GM12864 (cell line): ENCODE measurements at regions not wholly inside any gene's neighbourhood (a gene's known extent, or its start where the extent isn't known, plus 50 kb on each side); places are given as distances from the start of the nearest gene placed in this dataset.

Source experiments
- DNase-seq: peaks from one replicate; pipeline ENCODE4 v3.0.0-alpha.2; 2011; ENCODE audit warnings: low read depth
- H3K4me3 ChIP-seq: 2 replicates; pipeline ENCODE4 v1.5.1; 2011; ENCODE audit warnings: mild to moderate bottlenecking, low read depth, low read length, control low read depth
- TF ChIP-seq, protein P1 (sequence below): IDR thresholded peaks from 2 replicates; pipeline ENCODE4 v1.5.1; 2011; ENCODE audit warnings: low read depth, mild to moderate bottlenecking, moderate library complexity, low read length, control low read depth, inconsistent platforms; ENCODE audit errors: missing control alignments

DNA sequence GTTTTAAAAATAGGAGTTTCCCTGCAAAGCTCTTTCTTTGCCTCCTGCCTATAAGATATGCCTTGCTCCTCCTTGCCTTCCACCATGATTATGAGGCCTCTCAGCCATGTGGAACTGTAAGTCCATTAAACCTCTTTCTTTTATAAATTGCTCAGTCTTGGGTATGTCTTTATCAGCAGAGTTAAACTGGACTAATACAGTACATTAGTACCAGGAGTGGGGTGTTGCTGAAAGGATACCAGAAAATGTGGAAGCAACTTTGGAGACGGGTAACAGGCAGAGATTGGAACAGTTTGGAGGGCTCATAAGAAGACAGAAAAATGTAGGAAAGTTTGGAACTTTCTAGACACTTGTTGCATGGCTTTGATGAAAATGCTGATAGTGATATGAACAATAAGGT, 709.9 kb downstream of the LUZP2 start:
- no peak for DNase-seq
- TF ChIP-seq, protein P1, sequence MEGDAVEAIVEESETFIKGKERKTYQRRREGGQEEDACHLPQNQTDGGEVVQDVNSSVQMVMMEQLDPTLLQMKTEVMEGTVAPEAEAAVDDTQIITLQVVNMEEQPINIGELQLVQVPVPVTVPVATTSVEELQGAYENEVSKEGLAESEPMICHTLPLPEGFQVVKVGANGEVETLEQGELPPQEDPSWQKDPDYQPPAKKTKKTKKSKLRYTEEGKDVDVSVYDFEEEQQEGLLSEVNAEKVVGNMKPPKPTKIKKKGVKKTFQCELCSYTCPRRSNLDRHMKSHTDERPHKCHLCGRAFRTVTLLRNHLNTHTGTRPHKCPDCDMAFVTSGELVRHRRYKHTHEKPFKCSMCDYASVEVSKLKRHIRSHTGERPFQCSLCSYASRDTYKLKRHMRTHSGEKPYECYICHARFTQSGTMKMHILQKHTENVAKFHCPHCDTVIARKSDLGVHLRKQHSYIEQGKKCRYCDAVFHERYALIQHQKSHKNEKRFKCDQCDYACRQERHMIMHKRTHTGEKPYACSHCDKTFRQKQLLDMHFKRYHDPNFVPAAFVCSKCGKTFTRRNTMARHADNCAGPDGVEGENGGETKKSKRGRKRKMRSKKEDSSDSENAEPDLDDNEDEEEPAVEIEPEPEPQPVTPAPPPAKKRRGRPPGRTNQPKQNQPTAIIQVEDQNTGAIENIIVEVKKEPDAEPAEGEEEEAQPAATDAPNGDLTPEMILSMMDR: no peak

DNA sequence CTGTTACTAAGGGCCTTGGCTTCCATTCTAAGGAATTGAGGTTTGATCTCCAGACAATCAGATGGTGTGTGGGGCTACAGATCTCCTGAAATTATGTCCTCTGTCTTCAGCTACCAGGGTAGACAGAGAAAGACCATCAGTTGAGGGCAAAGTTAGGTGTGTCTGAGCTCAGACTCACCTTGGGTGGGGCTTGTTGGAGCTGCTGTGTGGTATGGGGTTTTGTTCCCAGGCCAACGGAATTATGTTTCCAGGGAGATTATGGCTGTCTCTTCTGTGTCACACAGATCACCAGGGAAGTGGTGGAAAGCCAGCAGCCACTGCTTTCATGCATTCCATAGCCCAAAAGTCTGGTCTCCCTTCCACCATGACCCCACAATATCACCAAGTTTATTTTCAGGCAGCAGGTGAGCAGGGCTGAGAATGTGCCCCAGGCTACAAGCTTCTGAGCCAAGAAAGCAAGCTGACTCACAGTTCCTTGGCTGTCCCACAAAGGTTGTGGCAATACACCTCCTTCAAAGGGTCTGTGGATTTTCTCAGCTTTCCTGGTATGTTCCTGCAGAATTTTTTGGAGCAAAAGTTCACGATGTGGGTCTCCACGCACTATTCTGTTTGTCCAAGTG, 714.9 kb downstream of the LUZP2 start:
- TF ChIP-seq, protein P1: no peak
- no peak for DNase-seq
- no peak overlapping the region for H3K4me3 ChIP-seq

More for the DNA sequence above, 709.9 kb downstream of the LUZP2 start:
- H3K4me3 ChIP-seq: no peak overlapping the region

- no peak for DNase-seq
- H3K4me3 ChIP-seq: no peak overlapping the region
- TF ChIP-seq, protein P1: no peak
Observed at GRCh38 chr11:25214535-25215176, 717.8 kb downstream of the LUZP2 start.

- H3K4me3 ChIP-seq: no peak overlapping the region
- no peak for DNase-seq
Observed at GRCh38 chr11:25218036-25218435, 721.2 kb downstream of the LUZP2 start.

GRCh38 chr11:25225078-25225477, 728.2 kb downstream of the LUZP2 start:
- TF ChIP-seq, protein P1: no peak
- no peak overlapping the region for H3K4me3 ChIP-seq
- DNase-seq: no peak

More at GRCh38 chr11:25218036-25218435, 721.2 kb downstream of the LUZP2 start:
- TF ChIP-seq, protein P1: no peak

GRCh38 chr11:25242928-25243327, 746.1 kb downstream of the LUZP2 start:
- no peak overlapping the region for H3K4me3 ChIP-seq
- DNase-seq: no peak
- TF ChIP-seq, protein P1: no peak

DNA sequence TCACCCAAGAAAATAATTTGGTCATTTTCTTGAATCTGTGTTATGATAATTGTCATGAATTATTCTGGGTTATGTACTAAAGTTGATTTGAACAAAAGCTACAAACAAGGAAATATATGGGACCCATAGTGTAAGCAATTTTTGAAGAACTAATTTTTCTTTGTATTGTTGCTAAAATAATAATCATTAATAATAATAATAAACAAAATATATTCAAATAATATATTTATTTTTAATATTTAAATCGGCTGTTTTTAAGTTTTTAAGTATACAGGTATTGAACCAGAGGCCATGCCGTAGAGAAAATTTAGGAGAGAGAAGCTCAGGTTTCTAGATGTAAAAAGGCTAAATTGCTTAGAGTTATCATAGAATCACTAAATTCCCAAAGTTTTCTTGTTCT, 747.3 kb downstream of the LUZP2 start:
- H3K4me3 ChIP-seq: no peak overlapping the region
- no peak for DNase-seq
- TF ChIP-seq, protein P1: no peak
